H9 (cell line): ENCODE measurements at regions not wholly inside any gene's neighbourhood (a gene's known extent, or its start where the extent isn't known, plus 50 kb on each side); places are given as distances from the start of the nearest gene placed in this dataset.

ENCODE experiments used
- DNase-seq: peaks from one replicate; pipeline ENCODE4 v3.0.0-alpha.2; 2017
- H2AFZ ChIP-seq: one replicate; pipeline ENCODE4 v1.6.1; 2013; ENCODE audit warnings: mild to moderate bottlenecking, low read length, control low read depth, moderate library complexity
- H2AK5ac ChIP-seq: 2 replicates; pipeline ENCODE4 v1.6.1; 2013; ENCODE audit warnings: low read length, control low read depth, mixed read lengths; ENCODE audit not compliant: insufficient read length
- H2BK120ac ChIP-seq: one replicate; pipeline ENCODE4 v1.6.1; 2013; ENCODE audit warnings: low read depth, mild to moderate bottlenecking, low read length, control low read depth, inconsistent platforms; ENCODE audit not compliant: poor library complexity, severe bottlenecking
- H2BK12ac ChIP-seq: 2 replicates; pipeline ENCODE4 v1.6.1; 2013; ENCODE audit warnings: low read length, control low read depth, mixed read lengths, low read depth; ENCODE audit not compliant: insufficient read length
- H2BK15ac ChIP-seq: 2 replicates; pipeline ENCODE4 v1.6.1; 2013; ENCODE audit warnings: low read depth, low read length, control low read depth
- H2BK20ac ChIP-seq: one replicate; pipeline ENCODE4 v1.6.1; 2013; ENCODE audit warnings: low read depth, mild to moderate bottlenecking, low read length, control low read depth, inconsistent platforms; ENCODE audit not compliant: poor library complexity, severe bottlenecking
- H2BK5ac ChIP-seq: 2 replicates; pipeline ENCODE4 v1.6.1; 2013; ENCODE audit warnings: low read length, control low read depth, mixed read lengths; ENCODE audit not compliant: insufficient read length
- H3K14ac ChIP-seq: 2 replicates; pipeline ENCODE4 v1.6.1; 2013; ENCODE audit warnings: low read length, control low read depth; ENCODE audit not compliant: insufficient read depth
- H3K18ac ChIP-seq: 2 replicates; pipeline ENCODE4 v1.6.1; 2013; ENCODE audit warnings: low read depth, mild to moderate bottlenecking, mixed read lengths, low read length, control low read depth; ENCODE audit not compliant: insufficient read length
- H3K23ac ChIP-seq: 2 replicates; pipeline ENCODE4 v1.6.1; 2013; ENCODE audit warnings: low read length, control low read depth, mixed read lengths, low read depth; ENCODE audit not compliant: insufficient read length
- H3K23me2 ChIP-seq: 2 replicates; pipeline ENCODE4 v1.6.1; 2013; ENCODE audit warnings: low read depth, mild to moderate bottlenecking, mixed read lengths, low read length, control low read depth; ENCODE audit not compliant: insufficient read length, poor library complexity, severe bottlenecking
- H3K27ac ChIP-seq: 2 replicates; pipeline ENCODE4 v1.5.1; 2013; ENCODE audit warnings: low read length, control low read depth, mixed read lengths, low read depth; ENCODE audit not compliant: insufficient read length
- H3K27me3 ChIP-seq: 2 replicates; pipeline ENCODE4 v1.6.1; 2013; ENCODE audit warnings: low read length, control low read depth, inconsistent platforms; ENCODE audit not compliant: insufficient read depth
- H3K4ac ChIP-seq: 2 replicates; pipeline ENCODE4 v1.6.1; 2013; ENCODE audit warnings: low read depth, mild to moderate bottlenecking, control low read depth, inconsistent platforms, low read length, moderate library complexity
- H3K4me1 ChIP-seq: 2 replicates; pipeline ENCODE4 v1.6.1; 2013; ENCODE audit warnings: low read length, control low read depth, inconsistent platforms; ENCODE audit not compliant: insufficient read depth
- H3K4me2 ChIP-seq: 2 replicates; pipeline ENCODE4 v1.6.1; 2013; ENCODE audit warnings: low read length, control low read depth, mixed read lengths; ENCODE audit not compliant: insufficient read length, insufficient read depth
- H3K56ac ChIP-seq: 2 replicates; pipeline ENCODE4 v1.6.1; 2013; ENCODE audit warnings: low read depth, mild to moderate bottlenecking, mixed read lengths, low read length, control low read depth; ENCODE audit not compliant: insufficient read length
- H3K79me1 ChIP-seq: 2 replicates; pipeline ENCODE4 v1.6.1; 2013; ENCODE audit warnings: low read depth, mild to moderate bottlenecking, moderate library complexity, low read length, control low read depth, inconsistent platforms; ENCODE audit not compliant: insufficient read depth, poor library complexity, severe bottlenecking
- H3K79me2 ChIP-seq: 2 replicates; pipeline ENCODE4 v1.6.1; 2013; ENCODE audit warnings: low read length, control low read depth, inconsistent platforms; ENCODE audit not compliant: insufficient read depth
- H3K9ac ChIP-seq: 2 replicates; pipeline ENCODE4 v1.6.1; 2013; ENCODE audit warnings: low read length, control low read depth, mixed read lengths; ENCODE audit not compliant: insufficient read length; ENCODE audit errors: extremely low read depth
- H3K9me3 ChIP-seq: one replicate; pipeline ENCODE4 v1.6.1; 2013; ENCODE audit warnings: low read depth, low read length, inconsistent platforms; ENCODE audit not compliant: control insufficient read depth
- H3T11ph ChIP-seq: one replicate; pipeline ENCODE4 v1.6.1; 2013; ENCODE audit warnings: mild to moderate bottlenecking, low read length, control low read depth, inconsistent platforms
- H4K20me1 ChIP-seq: one replicate; pipeline ENCODE4 v1.6.1; 2013; ENCODE audit not compliant: control insufficient read depth, insufficient read length, insufficient read depth
- H4K5ac ChIP-seq: 2 replicates; pipeline ENCODE4 v1.6.1; 2013; ENCODE audit warnings: low read depth, mild to moderate bottlenecking, mixed read lengths, low read length, control low read depth; ENCODE audit not compliant: insufficient read length
- H4K8ac ChIP-seq: replicated peaks from 2 replicates; pipeline ENCODE4 v1.6.1; 2013; ENCODE audit warnings: low read length, control low read depth, mixed read lengths, low read depth; ENCODE audit not compliant: insufficient read length
- H4K91ac ChIP-seq: 2 replicates; pipeline ENCODE4 v1.6.1; 2013; ENCODE audit warnings: low read depth, mild to moderate bottlenecking, moderate library complexity, mixed read lengths, low read length, control low read depth; ENCODE audit not compliant: insufficient read length
- H3K27ac Mint-ChIP-seq, 3 experiments: 2 replicates in 2 of 3; 3 replicates in 1 of 3; pipeline ENCODE4 v1.8.0; 2020 to 2021; ENCODE audit warnings: mixed read lengths in 3 of 3, mild to moderate bottlenecking in 1 of 3, moderate library complexity in 1 of 3
- H3K27me3 Mint-ChIP-seq: 2 replicates; pipeline ENCODE4 v1.8.0; 2021; ENCODE audit warnings: low read depth, mild to moderate bottlenecking, moderate library complexity, mixed read lengths
- H3K36me3 Mint-ChIP-seq, 3 experiments: 2 replicates in 2 of 3; 3 replicates in 1 of 3; pipeline ENCODE4 v1.8.0; 2020 to 2021; ENCODE audit warnings: low read depth in 3 of 3, mixed read lengths in 3 of 3; ENCODE audit not compliant: insufficient read depth in 1 of 3
- H3K4me1 Mint-ChIP-seq, 2 experiments: 2 replicates each; pipeline ENCODE4 v1.8.0; 2020; ENCODE audit warnings: mixed read lengths in 2 of 2
- H3K4me3 Mint-ChIP-seq, 2 experiments: 2 replicates in 1 of 2; 3 replicates in 1 of 2; pipeline ENCODE4 v1.8.0; 2020 to 2021; ENCODE audit warnings: mild to moderate bottlenecking in 2 of 2, mixed read lengths in 2 of 2, moderate library complexity in 1 of 2
- H3K9me3 Mint-ChIP-seq, 2 experiments: 2 replicates in 1 of 2; 3 replicates in 1 of 2; pipeline ENCODE4 v1.8.0; 2020; ENCODE audit warnings: mild to moderate bottlenecking in 2 of 2, mixed read lengths in 2 of 2, moderate library complexity in 1 of 2
- CTCF ChIP-seq: fragments of 200-600 bp; sonication (generic); conservative IDR thresholded peaks from 3 replicates; pipeline ENCODE4 v1.8.0; 2021; ENCODE audit warnings: antibody characterized with exemption, mild to moderate bottlenecking
- WGBS: extraction: QIAGEN DNeasy Blood & Tissue Kit; methylation state at CpG from one replicate; pipeline ENCODE4 v1.1.7; 2013; ENCODE audit warnings: missing lambda C conversion rate, low lambda C conversion rate, mixed read lengths; ENCODE audit not compliant: insufficient read length; ENCODE audit errors: extremely low coverage; 5-methylcytosine and 5-hydroxymethylcytosine counted together

GRCh38 chr10:128480601-128481000 is 354.4 kb upstream of the MKI67 start:
- no peak for DNase-seq
- Histone ChIP-seq H2AK5ac (no peak overlapping the region), H3K14ac (no peak overlapping the region), H3K56ac (no peak overlapping the region), H2AFZ (no peak overlapping the region), H3K4me2 (no peak overlapping the region), H3K9ac (no peak overlapping the region), H3K79me1 (no peaks in the 10 kb centered on the region), H4K91ac (no peak overlapping the region), H2BK120ac (no peak overlapping the region), H2BK20ac (no peak overlapping the region), H3K27me3 (no peaks in the 10 kb centered on the region), H3K27ac (no peak overlapping the region), H3T11ph (no peak overlapping the region), H2BK12ac (no peak overlapping the region), H3K9me3 (no peaks in the 10 kb centered on the region), H2BK5ac (no peak overlapping the region), H3K23me2 (no peaks in the 10 kb centered on the region), H3K23ac (no peak overlapping the region), H4K5ac (no peak overlapping the region), H4K20me1 (no peaks in the 10 kb centered on the region), H3K4me1 (no peaks in the 10 kb centered on the region), H3K79me2 (no peaks in the 10 kb centered on the region), H2BK15ac (no peak overlapping the region), H3K4ac (no peak overlapping the region), H4K8ac (no peak overlapping the region), H3K18ac (no peak overlapping the region)
- H3K9me3 Mint-ChIP-seq, result peaks cover 0 to 7% of the 10 kb centered on the region in 2 experiments; a peak in 3 of 5 replicates
- no peaks in the 10 kb centered on the region; the same call in 1 of the 2 replicates for H3K27me3 Mint-ChIP-seq
- no peak overlapping the region for H3K4me3 Mint-ChIP-seq
- no peak overlapping the region for H3K27ac Mint-ChIP-seq
- no peaks in the 10 kb centered on the region for H3K36me3 Mint-ChIP-seq
- TF ChIP-seq CTCF, result no peak
- WGBS, result no CpG with 5 or more reads among the region's 9 CpGs
- H3K4me1 Mint-ChIP-seq, result peaks cover 20% of the 10 kb centered on the region in 2 experiments
